HG03175 (cell line): ENCODE measurements at regions not wholly inside any gene's neighbourhood (a gene's known extent, or its start where the extent isn't known, plus 50 kb on each side); places are given as distances from the start of the nearest gene placed in this dataset.

Source experiments
- ATAC-seq: cut with Tn5 transposase; IDR thresholded peaks from one replicate; pipeline ENCODE4 v1.9.1; 2021; ENCODE audit warnings: mild to moderate bottlenecking, moderate library complexity; ENCODE audit not compliant: unreplicated experiment

DNA sequence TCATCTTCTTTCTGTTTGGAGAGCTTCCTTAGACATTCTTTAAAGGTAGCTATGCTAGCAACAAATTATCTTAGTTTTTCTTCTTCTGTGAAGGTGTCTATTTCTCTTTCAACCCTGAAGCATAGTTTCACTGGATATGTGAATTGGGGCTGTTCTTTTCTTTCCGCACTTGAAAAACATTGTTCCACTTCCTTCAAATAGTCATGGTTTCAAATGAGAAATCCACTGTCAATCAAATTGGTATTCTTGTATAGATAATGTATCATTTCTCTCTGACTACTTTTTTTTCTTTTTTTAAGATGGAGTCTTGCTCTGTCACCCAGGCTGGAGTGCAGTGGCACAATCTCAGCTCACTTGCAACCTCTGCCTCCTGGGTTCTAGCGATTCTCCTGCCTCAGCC is 254.0 kb downstream of the ANAPC1 start:
- no peak for ATAC-seq

DNA sequence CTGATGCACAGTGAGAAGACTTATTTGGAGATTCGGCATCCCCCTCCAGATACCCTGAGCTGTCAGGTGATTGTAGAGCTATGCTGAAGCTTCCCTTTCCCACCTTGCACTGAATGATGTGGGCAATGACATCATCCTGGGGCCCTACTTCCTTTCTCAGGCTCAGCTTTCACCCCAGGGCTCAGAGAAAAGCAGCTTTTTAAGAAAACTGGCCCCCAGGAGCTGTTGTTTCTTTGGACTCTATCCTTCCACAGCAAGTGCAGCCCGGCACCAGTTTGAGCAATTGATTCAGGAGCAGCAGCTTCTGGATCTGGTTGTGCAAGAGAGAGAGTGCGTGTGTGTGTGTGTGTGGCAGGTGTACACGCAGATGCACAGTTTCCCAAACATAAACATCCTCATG is 251.3 kb downstream of the ANAPC1 start:
- no peak for ATAC-seq

DNA sequence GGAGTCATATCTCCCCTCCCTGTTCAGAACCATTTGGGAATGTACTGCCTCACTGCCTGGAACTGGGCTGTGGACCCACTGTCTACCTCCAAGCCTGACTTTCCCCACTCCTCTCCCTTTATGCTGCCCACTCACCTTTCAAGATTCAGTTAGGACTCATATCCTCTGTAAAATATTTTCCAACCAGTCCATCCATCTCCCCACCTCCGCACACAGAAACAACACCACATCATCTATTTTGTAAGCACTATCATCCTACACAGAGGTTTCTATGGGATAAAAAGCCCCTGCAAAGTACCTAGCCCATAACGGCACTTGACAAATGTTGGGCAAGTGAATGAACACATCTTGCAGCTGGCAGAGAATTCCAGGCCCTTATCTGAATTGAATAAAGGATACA is 250.8 kb downstream of the ANAPC1 start:
- ATAC-seq: no peak

DNA sequence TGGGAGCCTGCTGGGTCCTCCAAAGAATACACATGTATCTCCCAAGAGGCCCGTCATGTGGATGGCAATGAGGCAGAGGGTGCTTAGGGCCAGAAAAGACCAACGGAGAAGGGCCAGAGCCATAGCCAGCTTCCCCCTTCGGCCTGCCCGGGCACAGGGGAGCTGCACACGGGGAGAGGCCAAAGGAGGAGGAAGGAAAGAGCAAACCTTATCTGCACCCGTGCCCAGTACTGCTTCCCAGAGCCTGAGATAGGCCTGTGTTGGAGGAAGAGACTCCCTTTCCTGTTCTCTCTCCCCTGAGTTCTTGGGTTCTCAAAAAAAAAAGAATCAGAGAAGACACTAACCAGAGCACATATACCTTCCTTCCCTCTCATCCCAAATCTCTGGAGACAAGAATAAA is 250.3 kb downstream of the ANAPC1 start:
- no peak for ATAC-seq

DNA sequence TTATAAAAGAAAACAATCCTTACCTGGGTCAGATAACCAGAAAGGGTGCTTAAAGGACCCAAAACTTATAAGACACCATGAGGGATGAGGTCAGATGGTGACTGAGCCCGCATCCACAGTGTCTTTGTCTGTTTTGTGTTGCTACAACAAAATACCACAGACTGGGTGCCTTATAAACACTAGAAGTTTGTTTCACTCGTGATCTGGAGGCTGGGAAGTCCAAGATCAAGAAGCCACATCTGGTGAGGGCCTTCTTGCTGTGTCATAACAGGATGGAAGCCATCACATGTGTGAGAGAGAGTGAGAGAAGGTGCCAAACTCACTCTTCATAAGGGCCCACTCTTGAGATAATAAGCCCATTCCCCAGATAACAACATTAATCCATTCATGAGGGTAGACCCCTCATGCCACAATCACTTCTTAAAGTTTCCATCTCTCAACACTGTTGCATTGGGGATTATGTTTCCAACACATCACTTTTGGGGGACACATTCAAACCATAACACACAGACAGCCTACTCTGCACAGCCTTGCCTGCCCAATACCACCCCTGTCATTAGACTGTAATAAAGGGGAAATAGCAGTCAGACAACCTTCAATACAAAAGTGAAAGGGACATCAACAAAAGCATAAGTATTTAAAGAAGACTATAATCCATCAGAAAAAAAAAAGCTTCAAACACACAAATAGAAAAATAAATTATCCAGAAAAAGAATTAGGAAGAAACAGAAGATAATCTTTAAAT is 249.8 kb downstream of the ANAPC1 start:
- ATAC-seq: no peak

DNA sequence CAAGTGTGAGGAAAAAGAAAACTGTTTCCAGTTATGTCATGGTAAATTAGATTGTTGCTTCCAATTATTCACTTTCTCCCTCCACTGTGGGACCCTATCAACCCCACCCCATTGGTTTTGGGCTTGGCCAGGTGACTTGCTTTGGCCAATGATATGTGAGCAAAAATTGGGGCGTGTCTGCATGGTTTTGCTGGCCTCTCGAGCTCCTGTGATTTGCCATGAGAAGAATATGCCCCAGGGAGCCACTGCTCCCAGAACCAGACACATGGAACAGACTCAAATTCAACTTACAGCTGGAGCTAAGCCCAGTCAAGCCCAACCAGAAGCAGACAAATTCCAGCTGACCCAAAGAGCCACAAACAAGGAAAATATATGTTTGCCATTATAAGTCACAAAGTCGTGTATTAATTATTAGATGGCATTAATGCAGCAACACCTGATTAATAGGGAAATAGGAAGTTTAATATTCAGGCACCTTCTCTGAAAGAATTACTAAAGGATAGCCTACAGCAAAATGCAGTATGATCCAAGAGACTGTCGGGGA is 248.9 kb downstream of the ANAPC1 start:
- ATAC-seq: no peak

DNA sequence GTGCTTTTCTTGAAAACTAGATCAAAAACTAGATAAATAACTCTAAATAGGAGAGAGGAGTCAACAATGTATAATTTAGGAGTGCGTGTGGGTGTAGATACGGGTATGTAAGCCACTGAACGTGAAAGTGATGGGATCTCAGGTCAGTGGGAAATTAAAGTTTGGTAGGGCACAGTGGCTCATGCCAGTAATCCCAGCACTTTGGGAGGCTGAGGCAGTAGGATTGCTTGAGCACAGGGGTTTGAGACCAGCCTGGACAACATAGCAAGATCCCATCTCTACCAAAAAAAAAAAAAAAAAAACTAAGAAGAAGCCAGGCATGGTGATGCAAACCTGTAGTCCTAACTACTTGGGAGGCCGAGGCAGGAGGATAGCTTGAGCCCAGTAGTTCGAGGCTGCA is 247.1 kb downstream of the ANAPC1 start:
- no peak for ATAC-seq

DNA sequence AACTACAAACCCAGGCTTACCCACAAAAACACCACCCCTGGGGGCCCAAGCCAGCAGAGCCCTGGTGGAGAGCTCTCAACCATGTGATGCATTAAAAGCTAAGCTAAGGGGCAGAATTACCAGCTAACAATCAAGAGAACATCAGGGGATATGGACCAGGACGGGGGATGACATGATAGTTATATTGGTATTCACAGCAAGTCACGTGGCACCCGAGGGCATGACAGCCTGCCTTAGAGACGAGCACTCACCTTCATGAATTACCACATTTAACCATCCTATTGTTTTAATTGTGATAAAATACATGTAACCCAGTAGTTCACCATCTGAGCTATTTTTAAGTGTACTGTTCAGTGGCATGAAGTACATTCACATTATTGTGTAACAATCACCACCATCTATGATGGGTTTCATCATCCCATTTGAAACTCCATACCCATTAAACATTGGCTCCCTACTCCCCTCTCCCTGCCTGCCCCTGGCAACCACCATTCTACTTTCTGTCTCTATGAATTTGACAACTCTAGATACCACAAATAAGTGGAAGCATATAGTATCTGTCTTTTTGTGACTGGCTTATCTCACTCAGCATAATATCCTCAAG is 245.6 kb downstream of the ANAPC1 start:
- no peak for ATAC-seq

DNA sequence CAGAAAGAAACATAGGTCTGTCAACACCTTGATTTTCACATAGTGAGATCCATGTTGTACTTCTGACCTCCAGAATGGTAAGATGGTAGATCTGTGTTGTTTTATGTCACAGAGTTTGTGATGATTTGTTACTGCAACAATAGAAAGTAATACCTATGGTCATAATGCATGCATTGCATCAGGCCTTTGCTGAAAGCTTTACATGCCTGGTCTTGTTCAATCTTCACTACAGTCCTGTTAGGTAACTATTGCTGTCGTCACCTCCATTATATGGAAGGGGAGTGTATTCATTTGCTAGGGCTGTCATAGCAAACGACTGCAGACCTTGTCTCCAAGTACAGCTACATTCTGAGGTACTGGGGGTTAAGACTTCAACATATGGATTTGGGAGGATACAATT is 243.5 kb downstream of the ANAPC1 start:
- ATAC-seq: no peak

DNA sequence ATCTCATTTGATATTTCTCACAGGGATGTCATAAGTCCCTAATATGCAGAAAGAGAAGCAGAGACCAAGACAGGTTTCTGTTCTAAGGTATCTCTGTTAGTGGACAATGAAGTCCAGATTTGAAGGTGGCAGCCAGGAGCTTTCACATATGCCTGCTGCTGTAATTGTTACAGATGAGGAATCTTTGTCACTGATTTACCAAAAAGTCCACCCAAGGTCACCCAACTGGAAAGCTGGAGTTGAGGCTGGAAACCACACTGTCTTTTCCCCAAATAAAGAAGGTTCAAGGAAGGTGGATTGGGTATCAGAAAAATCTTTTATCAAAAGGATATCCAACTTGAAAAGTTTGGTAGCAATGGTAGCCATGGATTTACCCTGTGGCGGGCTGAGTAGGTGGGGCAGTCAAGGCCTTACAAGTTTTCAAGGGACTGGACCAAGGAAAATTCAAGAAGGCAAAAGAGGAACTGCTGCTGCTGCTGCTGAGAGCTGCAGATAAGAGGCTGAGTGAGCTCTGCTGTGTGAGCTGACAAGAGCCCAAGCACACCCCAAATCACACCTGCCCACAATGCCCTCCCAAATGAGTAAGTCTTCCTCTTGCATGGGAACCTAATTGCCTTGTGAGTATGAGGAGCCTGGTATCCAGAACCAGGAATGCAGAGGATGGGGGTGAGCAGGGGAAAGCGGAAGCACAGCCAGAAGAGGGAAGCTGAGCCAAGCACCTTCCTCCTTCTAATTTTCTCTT is 241.2 kb downstream of the ANAPC1 start:
- no peak for ATAC-seq

DNA sequence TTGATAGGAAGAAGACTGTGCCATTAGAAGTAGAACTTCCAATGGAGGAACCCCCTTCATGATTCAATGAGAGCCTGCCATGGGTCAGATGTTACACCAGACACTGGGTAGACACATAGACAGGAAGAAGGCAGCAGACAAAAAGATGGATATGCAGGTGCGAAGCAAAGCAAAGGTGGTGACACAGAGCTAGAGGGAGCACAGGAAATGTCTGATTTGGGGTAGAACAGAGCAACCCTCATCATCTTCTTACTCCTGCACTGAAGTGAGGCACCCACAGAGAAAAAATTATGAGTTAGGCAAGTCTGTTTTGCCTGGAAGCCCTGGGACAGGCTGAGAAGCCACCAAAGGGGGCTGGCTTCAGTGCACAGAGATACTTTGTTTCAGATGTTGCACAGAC is 240.2 kb downstream of the ANAPC1 start:
- ATAC-seq: no peak

DNA sequence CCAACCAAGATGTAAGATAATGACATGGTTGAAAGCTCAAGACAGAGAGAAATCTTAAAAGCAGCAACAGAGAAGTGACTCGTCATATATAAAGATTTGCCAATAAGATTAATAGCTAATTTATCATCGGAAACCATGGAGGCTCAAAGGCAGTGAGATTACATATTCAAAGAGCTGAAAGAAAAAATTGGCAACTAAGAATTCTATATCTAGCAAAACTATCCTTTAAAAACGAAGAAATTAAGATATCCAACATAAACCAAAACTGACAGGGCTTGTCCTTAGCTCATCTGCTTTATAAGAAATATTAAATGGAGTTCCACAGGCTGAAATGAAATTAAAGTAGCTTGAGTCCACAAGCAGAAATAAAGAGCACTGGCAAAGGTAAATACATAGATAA is 236.6 kb downstream of the ANAPC1 start:
- ATAC-seq: no peak

DNA sequence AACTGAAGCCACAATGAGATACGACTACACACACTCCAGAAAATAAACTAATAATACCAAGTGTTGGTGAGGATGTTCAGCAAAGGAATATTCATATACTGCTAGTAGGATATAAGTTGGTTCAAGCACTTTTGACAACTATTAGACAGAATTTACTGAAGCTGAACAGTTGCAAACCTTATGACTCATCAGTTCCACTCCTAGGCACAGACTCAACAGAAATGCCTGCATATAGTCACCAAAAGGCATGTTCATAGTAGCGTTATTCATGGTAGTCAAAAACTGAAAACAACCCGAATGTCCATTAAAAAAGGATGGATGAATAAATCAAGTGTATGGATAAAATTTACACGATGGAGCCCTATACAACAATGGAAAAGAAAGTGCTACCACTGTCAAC is 232.0 kb downstream of the ANAPC1 start:
- ATAC-seq: no peak

DNA sequence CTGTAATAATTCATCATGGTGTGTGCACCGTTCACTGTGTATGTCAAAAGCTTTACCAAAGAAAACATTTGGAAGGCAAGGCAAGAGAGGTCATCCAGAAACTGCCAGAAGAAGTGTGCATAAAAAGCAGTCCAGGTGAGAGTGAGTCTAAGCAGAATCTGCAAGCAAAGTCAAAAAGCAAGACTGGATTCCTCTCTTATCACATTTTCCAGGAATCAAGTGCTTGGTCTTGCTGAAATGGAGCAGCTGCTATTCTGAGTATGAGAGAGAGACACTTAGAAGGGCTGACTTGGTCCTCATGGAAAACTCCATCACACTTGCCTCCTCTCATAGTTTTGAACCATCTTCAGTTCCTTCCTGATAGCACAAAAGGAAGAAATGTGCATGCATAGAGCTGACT is 231.3 kb downstream of the ANAPC1 start:
- ATAC-seq: no peak

DNA sequence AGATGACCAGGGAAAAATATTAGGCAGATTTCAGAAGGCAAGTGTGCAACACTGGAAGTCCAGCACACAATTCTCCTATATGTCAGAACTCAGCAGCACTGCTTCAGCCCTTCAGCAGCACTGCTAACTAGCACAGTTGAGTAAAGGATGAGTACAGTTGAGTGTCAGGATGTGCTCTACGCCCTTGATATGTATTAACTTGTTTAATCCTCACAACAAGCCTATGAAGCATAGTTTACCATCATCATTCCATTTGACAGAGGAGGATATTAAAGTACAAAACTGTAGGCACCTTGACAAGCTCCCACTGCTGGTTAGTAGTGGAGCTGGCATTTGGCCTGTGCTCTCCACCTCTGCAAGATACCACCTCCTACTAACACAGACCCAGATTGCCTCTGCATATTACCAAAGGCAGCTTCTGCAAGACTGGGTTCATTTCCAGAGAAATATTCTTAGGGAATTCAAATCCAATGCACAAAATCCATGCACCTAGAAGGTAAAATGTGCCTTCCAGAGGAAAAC is 230.8 kb downstream of the ANAPC1 start:
- ATAC-seq: no peak

DNA sequence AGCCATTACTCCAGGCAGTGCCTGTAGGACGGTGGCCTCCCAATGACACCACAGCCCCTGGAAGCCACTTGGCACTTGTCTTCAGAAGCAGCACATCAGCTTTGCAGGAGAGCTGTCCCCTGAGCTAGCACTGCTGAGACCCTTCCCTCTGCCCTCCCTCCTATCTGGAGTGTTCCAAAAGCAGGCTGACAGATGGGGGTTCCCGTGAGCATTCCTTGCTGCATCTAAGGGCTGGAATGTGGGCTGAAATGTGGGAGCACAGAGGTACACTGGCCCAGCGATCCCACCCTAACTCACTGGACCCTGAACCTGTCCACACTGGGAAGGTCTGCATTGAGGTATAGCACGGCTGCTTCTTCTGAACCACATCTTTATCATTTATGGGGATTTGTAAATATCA is 230.1 kb downstream of the ANAPC1 start:
- no peak for ATAC-seq

DNA sequence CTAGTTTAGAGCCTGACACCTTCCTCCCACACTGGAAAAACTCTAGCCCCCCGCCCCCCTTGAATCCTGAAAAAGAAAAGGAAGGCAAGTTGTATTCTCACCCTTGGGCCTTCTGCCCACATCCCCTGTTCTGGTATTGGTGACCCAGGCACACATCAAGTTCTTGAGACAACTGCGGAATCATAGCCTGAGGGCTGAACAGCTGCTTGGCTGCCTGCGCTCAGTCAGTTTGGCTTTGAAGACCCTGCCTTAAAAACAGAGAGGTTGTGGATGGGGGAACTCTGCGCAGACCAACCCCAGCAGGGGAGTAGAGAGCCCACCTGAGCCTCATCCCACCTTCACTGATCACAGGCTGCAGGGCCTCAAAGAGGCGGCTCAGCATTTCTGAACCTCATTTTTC is 229.2 kb downstream of the ANAPC1 start:
- no peak for ATAC-seq

DNA sequence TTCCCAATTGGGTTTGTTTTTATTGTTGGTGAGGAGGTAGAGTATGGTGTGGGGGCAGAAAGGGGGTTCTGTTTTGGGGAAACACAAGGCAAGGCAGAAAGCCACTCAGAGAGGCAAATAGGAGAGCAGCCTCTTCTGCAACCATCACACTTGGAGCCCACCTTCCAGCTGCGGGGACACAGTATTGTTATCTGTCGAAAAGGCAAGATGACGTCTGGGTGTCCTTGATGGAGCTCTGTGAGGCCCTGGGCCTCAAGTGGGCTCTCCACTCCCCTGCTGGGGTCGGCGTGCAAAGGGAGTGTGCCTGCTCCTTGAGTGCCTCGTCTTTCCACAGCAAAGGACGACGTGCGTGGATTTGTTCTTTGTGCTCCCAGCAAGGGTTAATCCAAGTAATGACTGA is 227.6 kb downstream of the ANAPC1 start:
- ATAC-seq: no peak

DNA sequence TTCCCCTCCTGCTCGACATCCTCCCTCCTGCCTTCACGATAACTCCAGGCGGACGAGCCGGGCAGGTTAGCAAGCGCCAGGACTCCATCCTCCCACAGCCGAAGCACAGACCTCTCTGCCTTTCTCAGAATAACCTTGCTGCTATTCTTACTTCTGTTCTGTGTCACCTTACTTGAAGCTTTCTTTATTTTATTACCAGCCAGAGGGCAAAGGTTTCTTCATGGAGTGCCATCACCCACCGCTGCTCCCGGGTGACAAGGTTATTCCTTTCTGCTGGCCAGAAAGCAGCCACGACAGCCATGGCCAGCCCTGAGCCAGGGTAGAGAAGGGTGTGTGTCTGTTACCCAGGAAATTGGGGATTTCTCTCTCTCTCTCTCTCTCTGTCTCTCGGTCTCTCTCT is 227.1 kb downstream of the ANAPC1 start:
- ATAC-seq: no peak

DNA sequence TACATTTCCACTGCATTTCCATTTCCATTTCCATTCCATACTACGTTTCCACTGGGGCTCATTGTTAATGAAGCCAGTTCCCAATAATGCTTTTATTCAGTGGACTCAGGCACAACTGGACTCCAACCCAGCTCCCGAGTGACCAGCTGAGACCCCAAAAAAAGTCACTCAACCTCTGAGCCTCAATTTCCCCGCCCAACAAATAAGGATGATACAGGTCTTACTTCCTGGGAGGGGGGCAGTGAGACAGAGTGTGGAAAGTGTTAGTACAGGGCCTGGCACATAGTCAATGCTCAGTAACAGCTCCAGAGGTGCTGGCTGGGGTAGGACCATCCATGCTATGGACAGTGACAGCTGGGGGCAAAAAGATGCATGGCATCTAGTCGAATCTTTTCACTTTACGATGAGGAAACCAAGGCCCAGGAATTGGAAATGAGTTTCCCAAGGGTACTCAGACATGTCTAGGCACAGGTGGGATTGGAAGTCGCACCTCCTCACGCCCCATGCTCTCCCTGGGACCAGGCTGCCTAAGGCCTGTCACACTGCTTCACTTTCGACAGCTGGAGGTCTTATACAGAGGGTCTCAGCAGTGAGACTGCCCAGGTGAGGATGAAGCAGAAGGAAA is 226.5 kb downstream of the ANAPC1 start:
- ATAC-seq: no peak
